Limb (tissue), 2 donors: ENCODE measurements at regions not wholly inside any gene's neighbourhood (a gene's known extent, or its start where the extent isn't known, plus 50 kb on each side); places are given as distances from the start of the nearest gene placed in this dataset.
A peak's percentile ranks its signal among the peaks of the same experiment; 100 is the strongest.
"Not testable (repeated sequence)": the region's sequence is repeated elsewhere in the genome, so short reads cannot be mapped to it uniquely, and the experiment has no call there.

ENCODE experiments used
- DNase-seq, 2 donors: peaks; one replicate each; pipeline ENCODE4 v3.0.0-alpha.2; 2016; ENCODE audit errors: extremely low spot score in 2 of 2

DNA sequence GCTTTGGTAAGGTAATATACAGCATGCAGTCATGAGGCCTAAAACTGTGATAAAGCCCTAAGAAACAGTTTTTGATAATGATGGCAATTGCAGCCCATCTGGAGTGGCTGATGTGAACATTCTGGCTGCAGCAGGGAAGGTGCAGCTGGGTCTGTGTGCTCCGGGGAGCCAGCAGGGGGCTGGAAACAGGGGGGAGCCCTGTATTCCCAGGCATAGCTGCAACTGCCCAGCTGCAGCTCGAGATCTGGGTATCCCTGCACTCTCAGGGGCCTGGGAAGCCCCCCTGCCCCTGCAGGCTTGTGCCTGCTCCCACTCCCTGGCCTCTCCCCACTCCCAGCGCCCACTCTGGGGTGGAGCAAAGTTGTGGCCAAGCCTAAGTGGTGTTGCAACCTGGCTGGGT, 95.6 kb downstream of the RRAGB start:
- no peak for DNase-seq

DNA sequence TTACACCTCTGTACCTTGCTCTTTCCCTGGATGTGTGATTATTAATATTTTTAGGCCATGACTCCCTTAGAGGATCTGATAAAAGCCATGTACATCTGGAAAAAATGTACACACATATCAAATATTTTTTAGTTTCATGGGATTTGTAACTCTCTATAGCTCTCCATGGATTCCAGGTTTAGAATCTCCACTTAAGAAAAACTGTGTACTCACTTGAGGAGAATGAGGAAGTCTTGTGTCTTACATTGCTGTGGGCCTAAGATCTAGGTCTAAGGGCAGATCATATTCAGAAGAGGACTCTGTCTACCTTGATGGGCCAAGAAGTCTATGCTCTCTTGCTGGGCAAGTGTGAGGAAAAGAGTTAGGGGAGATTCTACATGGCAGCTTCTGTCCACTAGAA, 98.0 kb downstream of the RRAGB start:
- DNase-seq, result no peak

DNA sequence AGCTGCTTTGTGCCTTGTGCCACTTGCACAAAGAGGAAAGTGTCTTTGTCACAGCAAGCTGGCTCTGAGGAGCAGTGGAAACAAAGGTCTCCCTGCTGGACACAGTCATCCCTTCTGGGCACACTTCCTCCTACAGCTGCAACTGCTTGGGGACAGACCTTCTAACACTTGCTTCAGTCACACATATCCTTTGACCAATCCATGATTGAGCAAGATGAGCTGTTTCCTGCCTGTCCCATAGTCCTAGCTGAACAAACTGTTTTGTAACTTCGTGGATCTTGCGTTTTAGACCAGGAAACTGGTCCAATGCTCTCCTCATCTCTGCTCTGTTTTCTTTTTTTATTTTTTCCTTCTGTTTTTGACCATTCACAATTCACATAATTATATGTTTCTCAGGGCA, 98.5 kb downstream of the RRAGB start:
- DNase-seq, result no peak

DNA sequence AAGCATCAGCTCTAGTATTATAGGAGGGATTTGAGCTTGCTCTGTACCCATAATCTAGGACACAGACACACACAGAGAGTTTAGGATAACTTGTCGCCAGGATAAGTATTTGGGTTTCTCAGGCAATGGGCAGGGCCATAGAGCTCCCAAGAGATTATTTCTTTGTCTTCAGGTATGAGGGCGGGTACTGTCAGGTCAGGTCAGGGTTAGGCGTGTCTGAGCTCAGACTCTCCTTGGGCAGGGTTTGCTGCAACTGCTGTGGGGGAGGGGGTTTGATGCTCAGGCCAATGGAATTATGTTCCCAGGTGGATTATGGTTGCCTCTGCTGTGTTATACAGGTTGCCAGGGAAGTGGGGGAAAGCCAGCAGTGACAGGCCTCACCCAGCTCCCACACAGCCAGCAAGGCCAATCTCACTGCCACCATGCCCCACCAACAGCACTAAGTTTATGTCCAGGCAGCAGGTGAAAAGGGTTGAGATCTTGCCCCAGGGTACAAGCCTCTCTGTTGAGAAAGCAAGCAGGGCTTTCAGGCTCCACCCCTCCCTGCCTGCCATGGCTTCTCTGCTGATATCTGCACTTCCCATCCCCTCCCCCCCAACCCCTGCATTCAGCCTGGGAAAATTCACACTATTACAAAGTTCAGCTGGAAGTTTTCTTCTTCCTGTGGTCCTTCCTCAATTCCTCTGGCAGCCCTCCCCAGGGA, 101.3 kb downstream of the RRAGB start:
- no peak for DNase-seq

DNA sequence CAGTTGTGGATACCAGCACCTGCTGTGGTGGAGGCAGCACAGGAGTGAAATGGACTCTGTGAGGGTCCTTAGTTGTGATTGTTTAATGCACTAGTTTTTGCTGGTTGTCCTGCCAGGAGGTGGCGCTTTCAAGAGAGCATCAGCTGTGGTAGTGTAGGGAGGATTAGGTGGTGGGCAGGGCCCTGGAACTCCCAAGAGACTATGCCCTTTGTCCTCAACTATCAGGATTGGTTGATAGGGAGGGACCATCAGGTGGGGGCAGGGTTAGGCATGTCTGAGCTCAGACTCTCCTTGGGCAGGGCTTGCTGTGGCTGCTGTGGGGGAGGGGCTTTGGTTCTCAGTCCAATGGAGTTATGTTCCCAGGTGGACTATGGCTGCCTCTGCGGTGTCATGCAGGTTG, 121.9 kb downstream of the RRAGB start:
- DNase-seq, result no peak

DNA sequence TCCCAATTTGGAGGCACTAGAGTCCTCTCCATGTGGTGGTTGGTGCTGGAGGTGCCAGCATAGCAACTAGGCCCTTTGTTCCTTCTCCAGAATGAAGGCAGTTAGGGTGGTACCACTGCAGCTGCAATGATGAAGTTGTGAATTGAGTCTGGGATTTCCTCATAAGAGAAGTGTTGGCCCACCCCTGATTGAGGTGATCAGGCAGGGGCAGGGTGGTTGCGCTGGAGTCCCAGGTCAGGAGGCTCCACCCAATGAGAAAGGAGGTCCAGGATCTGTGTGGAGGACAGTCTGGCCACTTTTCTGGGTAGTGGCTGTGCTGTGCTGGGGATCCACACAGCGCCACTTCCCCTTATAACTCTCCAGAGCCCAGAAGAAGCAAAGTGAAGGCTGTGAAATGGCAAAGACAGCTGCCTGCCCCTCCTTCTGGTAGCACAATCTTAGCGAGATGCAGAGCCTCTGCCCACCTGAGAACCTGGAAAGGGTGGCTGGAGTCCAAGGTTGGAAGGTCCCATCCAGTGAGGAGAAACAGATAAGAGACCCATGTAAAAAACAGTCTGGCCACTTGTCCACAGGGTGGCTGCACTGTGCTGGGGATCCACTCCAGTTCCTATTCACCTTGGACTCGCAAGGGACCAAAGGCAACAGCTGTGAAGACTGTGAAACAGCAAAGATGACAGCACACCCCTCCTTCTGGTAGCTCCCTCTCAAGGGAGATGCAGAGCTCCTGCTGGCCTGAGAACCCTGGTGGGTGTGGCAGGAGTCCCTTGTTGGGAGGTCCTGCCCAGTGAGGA, 124.6 kb downstream of the RRAGB start:
- no peak for DNase-seq

DNA sequence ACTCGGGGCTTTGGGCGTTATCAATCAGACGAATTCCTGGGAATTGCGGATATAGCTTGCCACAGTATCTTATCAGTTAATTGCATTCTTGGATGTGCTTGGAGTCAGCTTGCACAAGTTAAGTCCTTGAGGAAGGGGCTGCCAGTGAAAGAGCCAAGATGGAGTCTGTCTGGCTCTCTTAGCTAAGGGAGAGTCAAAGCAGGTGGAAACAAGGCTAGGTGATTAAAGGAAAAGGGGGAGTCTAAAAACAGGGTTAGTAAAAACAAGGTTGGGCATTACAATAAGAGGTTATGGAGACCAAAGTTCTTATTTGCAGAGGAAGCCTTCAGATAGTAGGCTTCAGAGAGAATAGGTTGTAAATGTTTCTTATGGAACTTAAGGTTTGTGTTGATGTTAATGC, 149.2 kb downstream of the RRAGB start:
- not testable (repeated sequence) for DNase-seq

DNA sequence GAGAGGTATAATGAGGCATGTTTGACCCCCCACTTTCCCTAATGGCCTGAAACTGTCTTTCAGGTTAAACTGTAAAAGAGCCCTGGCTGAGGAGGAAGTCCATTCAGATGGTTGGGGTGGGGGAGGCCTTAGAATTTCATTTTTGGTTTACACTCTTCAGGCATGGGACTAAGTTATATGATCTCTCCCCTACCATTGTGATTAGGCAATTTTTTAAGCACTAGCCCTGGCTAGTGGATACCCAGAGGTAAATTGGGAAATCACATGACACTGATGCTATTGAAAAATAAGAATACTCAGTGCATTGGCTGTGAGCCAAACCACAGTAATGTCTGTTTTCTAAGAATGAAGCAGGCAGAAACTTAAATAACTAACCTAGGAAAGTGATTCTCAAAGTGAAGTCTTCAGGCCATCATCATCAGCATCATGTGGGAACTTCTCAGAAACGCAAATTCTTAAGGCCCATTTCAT, 149.7 kb downstream of the RRAGB start:
- DNase-seq, result no peak

DNA sequence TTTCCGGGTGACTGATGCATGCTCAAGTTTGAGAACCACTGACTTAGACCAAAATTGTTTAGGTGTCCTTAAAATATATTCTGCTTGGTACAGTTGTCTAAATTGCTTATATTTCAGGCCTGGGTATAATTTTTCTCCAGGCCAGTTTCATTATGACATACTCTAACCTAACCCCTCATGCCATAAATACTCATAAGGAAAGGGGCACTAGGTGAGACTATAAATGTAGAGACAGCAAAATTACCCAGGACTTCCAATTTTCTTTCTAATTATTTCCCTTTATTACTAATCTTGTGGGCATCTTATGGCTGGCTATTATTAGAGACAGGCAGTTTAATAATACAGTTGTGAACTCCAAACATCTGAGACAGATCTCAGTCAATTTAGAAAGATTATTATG, 150.2 kb downstream of the RRAGB start:
- no peak for DNase-seq

DNA sequence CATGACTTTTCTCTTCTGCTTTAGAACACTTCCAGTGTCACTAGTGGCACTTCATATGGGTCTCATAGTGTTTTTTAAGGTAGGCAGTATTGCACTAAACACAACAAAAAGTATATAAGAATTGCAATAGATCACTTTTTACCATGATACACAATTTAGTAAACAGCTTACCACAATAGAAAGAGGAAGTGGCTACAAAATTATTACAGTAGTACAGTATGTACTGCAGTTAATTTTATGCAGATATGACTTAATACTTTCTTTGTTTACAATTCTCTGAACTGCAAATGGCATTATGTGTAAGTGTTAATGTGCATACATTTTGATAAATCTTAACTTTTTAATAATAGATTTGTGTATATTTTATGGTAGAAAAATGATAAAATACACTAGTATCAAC, 157.3 kb downstream of the RRAGB start:
- DNase-seq, result no peak

DNA sequence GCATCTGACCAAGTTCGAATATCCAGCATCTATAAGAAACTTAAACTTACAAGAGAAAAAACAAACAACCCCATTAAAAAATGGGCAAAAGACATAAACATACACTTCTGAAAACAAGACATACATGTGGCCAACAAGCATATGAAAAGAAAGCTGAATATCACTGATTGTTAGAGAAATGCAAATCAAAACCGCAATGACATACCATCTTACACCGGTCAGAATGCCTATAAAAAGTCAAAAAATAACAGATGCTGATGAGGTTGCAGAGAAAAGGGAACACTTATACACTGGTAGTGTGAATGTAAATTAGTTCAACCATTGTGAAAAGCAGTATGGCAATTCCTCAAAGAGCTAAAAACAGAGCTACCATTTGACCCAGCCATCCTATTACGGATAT, 166.0 kb downstream of the RRAGB start:
- DNase-seq, result not testable (repeated sequence)

DNA sequence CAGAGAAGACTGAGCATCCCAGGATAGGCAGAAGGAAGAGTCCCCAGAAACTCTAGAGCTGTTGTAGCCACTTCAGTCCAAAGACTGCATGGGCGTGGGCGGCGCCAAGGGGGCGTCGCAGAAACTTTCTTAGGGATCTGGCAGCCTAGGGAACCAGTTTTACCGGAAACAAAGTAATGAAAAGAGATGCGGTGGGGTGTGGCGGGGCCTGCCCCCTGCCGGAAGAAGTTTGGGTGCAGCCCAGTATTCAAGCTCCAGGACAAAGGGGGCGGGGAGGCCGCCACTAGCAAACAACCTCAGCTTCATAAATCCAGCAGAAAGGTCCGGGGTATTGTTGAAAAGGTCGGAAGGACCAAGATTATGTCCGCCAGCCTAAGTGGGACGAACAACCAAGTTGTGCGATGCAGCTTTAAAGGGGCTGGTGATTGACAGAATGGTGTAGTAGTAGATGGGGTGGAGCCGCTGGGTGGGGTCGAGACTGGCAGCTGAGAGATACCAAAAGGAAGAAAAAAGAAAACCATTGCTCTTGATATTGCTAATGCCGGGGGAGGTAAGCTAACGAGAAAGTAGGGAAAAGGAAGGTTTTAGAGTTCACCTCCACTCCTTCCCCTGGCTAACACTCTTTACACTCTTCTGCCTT, 190.5 kb downstream of the RRAGB start:
- peak; percentile 39 to 65 for DNase-seq

DNA sequence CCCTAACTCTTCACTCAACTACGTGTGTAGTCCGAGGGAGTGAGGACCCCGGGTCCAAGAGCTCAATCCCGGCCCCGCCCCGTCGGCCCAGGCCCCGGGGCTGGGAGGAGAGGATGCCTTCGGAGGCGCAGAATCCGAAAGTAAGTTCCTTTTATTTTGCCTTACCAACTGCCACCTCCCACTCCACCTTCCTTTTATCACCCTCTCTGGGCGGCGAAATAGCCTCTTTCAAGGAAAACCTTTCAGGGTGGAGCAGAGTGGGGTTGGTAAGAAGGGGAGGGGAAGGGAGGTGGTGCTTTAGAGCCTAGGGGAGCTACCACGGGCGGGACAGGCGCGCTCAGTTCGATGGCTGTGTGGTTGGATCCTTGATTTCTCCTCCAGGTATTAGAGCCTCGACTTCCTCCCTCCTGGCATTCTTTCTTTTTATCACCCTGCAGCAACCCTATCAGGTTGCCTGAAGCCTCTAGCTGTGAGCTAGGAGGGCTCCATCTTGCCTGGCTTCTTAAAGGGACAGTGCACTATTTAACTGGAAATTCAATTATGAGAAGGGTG, 191.2 kb downstream of the RRAGB start:
- peak; percentile 2 to 34 for DNase-seq

DNA sequence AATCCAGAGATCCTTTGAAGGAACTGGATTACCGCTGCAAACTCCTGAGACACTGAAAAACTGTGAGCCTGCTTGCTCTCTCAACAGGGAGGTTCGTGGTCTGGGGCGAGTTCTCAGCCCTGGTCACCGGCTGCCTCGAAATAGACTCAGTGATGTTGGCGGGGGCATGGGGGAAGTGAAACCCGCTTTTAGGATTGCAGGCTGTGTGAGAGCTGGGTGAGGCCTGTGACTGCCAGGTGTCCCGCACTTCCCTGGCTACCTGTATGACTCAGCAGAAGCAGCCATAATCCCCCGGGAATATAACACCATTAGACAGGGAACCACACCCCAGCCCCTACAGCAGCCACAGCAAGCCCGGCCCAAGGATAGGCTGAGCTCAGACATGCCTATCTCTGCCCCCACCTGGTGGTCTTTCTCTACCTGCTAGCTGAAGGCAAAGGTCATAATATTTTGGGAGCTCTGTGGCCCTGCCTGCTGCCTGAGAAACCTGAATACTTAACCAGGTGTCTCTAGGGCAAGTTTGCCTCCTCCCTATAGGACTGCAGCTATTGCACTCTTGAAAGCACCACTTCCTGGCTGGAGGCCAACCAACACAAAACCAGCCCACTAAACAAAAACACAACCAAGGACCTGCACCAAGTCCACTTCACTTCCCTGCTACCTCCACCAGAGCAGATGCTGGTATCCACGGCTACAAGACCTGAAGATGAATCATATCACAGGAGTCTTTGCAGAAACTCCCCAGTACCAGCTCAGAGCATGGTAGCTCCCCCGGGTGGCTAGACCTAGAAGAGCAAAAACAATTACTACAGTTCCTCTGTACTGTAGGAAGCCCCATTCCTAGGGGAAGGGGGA, 202.0 kb downstream of the RRAGB start:
- DNase-seq, result no peak

DNA sequence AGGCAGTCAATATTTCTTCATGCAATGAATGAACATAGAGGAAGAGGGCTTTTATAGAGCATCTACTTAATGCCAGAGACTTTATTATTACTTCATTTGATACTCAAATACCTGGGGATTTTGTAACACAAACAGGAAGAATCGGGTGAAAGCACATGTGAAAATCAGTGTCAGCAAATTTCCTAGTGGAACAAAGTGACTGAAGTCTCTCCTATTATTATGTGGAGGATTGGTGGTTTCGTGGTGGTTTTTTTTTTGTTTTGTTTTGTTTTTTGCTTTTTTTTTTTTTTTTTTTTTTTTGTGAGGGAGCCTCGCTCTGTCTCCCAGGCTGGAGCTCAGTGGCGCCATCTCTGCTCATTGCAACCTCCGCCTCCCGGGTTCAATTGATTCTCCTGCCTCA, 207.0 kb downstream of the RRAGB start:
- no peak for DNase-seq

DNA sequence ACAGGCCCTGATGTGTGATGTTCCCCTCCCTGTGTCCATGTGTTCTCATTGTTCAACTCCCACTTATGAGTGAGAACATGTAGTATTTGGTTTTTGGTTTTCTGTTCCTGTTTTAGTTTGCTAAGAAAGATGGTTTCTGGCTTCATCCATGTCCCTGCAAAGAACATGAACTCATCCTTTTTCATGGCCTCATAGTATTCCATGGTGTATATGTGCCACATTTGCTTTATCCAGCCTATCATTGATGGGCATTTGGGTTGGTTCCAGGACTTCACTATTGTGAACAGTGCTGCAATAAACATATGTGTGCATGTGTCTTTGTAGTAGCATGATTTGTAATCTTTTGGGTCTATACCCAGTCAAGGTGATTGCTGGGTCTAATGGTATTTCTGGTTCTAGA, 211.0 kb downstream of the RRAGB start:
- DNase-seq, result not testable (repeated sequence)
